Retina (tissue), 1 donor: ENCODE measurements at regions not wholly inside any gene's neighbourhood (a gene's known extent, or its start where the extent isn't known, plus 50 kb on each side); places are given as distances from the start of the nearest gene placed in this dataset.
"Not testable (repeated sequence)": the region's sequence is repeated elsewhere in the genome, so short reads cannot be mapped to it uniquely, and the experiment has no call there.

ENCODE experiments used
- DNase-seq: peaks from one replicate; pipeline ENCODE4 v3.0.0-alpha.2; 2016

- DNase-seq, result no peak
These were observed 99.8 kb upstream of the PLEKHG1 start for GRCh38 chr6:150499882-150500312.

GRCh38 chr6:150500568-150500967 lies 99.1 kb upstream of the PLEKHG1 start:
- DNase-seq, result not testable (repeated sequence)

GRCh38 chr6:150503041-150503440 lies 96.6 kb upstream of the PLEKHG1 start:
- DNase-seq, result no peak

- no peak for DNase-seq
These were observed 95.9 kb upstream of the PLEKHG1 start for GRCh38 chr6:150503586-150504339.

- not testable (repeated sequence) for DNase-seq
These were observed 92.3 kb upstream of the PLEKHG1 start for GRCh38 chr6:150507361-150507760.

- no peak for DNase-seq
These were observed 89.1 kb upstream of the PLEKHG1 start for GRCh38 chr6:150510576-150510975.

GRCh38 chr6:150511313-150511712 lies 88.4 kb upstream of the PLEKHG1 start:
- no peak for DNase-seq

- DNase-seq, result no peak
These were observed 84.8 kb upstream of the PLEKHG1 start for GRCh38 chr6:150514806-150515380.

- DNase-seq, result no peak
These were observed 83.5 kb upstream of the PLEKHG1 start for GRCh38 chr6:150516199-150516598.

GRCh38 chr6:150517175-150517574 lies 82.5 kb upstream of the PLEKHG1 start:
- DNase-seq, result no peak

- DNase-seq, result no peak
These were observed 78.2 kb upstream of the PLEKHG1 start for GRCh38 chr6:150521482-150521881.

- not testable (repeated sequence) for DNase-seq
These were observed 76.5 kb upstream of the PLEKHG1 start for GRCh38 chr6:150523216-150523615.

GRCh38 chr6:150525300-150525699 lies 74.4 kb upstream of the PLEKHG1 start:
- DNase-seq, result no peak

GRCh38 chr6:150527100-150527499 lies 72.6 kb upstream of the PLEKHG1 start:
- DNase-seq, result no peak

- DNase-seq, result peak; percentile 72
These were observed 70.9 kb upstream of the PLEKHG1 start for GRCh38 chr6:150528648-150529285.

GRCh38 chr6:150529646-150530045 lies 70.0 kb upstream of the PLEKHG1 start:
- no peak for DNase-seq

GRCh38 chr6:150531957-150532356 lies 67.7 kb upstream of the PLEKHG1 start:
- no peak for DNase-seq

- no peak for DNase-seq
These were observed 65.1 kb upstream of the PLEKHG1 start for GRCh38 chr6:150534553-150534952.

- no peak for DNase-seq
These were observed 64.4 kb upstream of the PLEKHG1 start for GRCh38 chr6:150535151-150535804.

- no peak for DNase-seq
These were observed 63.9 kb upstream of the PLEKHG1 start for GRCh38 chr6:150535818-150536220.

- no peak for DNase-seq
These were observed 62.9 kb upstream of the PLEKHG1 start for GRCh38 chr6:150536835-150537234.

GRCh38 chr6:150537491-150537890 lies 62.2 kb upstream of the PLEKHG1 start:
- DNase-seq, result no peak

GRCh38 chr6:150537893-150538292 lies 61.8 kb upstream of the PLEKHG1 start:
- DNase-seq, result no peak

GRCh38 chr6:150539111-150539510 lies 60.6 kb upstream of the PLEKHG1 start:
- no peak for DNase-seq
